IPS-11a (cell line): ENCODE measurements at regions not wholly inside any gene's neighbourhood (a gene's known extent, or its start where the extent isn't known, plus 50 kb on each side); places are given as distances from the start of the nearest gene placed in this dataset.
"Not testable (repeated sequence)": the region's sequence is repeated elsewhere in the genome, so short reads cannot be mapped to it uniquely, and the experiment has no call there.

Experiments used
- H3K4me3 ChIP-seq: one replicate; pipeline ENCODE4 v1.5.1; 2013; ENCODE audit warnings: low read depth, low read length, control low read depth

- no peak overlapping the region for H3K4me3 ChIP-seq
Measured at GRCh38 chr4:123599061-123599919, 202.7 kb downstream of the SPRY1 start.

GRCh38 chr4:123599920-123600810, 203.6 kb downstream of the SPRY1 start:
- H3K4me3 ChIP-seq = no peak overlapping the region

- no peak overlapping the region for H3K4me3 ChIP-seq
Measured at GRCh38 chr4:123600987-123601904, 204.7 kb downstream of the SPRY1 start.

GRCh38 chr4:123602007-123602406, 205.4 kb downstream of the SPRY1 start:
- no peak overlapping the region for H3K4me3 ChIP-seq

- H3K4me3 ChIP-seq = no peak overlapping the region
Measured at GRCh38 chr4:123603165-123603564, 206.6 kb downstream of the SPRY1 start.

GRCh38 chr4:123605797-123606196, 209.2 kb downstream of the SPRY1 start:
- H3K4me3 ChIP-seq = not testable (repeated sequence)

- H3K4me3 ChIP-seq = no peak overlapping the region
Measured at GRCh38 chr4:123606336-123606735, 209.7 kb downstream of the SPRY1 start.

GRCh38 chr4:123606946-123607542, 210.4 kb downstream of the SPRY1 start:
- H3K4me3 ChIP-seq = no peak overlapping the region

- H3K4me3 ChIP-seq = no peak overlapping the region
Measured at GRCh38 chr4:123609829-123610228, 213.2 kb downstream of the SPRY1 start.

GRCh38 chr4:123613586-123614344, 217.2 kb downstream of the SPRY1 start:
- no peak overlapping the region for H3K4me3 ChIP-seq

GRCh38 chr4:123615901-123616300, 219.3 kb downstream of the SPRY1 start:
- H3K4me3 ChIP-seq = no peak overlapping the region

GRCh38 chr4:123616951-123617461, 220.4 kb downstream of the SPRY1 start:
- no peak overlapping the region for H3K4me3 ChIP-seq

- H3K4me3 ChIP-seq = no peak overlapping the region
Measured at GRCh38 chr4:123617791-123618190, 221.2 kb downstream of the SPRY1 start.

- H3K4me3 ChIP-seq = no peak overlapping the region
Measured at GRCh38 chr4:123618606-123619005, 222.0 kb downstream of the SPRY1 start.

GRCh38 chr4:123619326-123619725, 222.7 kb downstream of the SPRY1 start:
- no peak overlapping the region for H3K4me3 ChIP-seq

GRCh38 chr4:123619895-123620294, 223.3 kb downstream of the SPRY1 start:
- H3K4me3 ChIP-seq = no peak overlapping the region

GRCh38 chr4:123621072-123621705, 224.6 kb downstream of the SPRY1 start:
- no peak overlapping the region for H3K4me3 ChIP-seq

- H3K4me3 ChIP-seq = no peak overlapping the region
Measured at GRCh38 chr4:123622572-123622971, 226.0 kb downstream of the SPRY1 start.

- H3K4me3 ChIP-seq = no peak overlapping the region
Measured at GRCh38 chr4:123623611-123624010, 227.0 kb downstream of the SPRY1 start.
